Parathyroid adenoma (tissue), 2 donors: ENCODE measurements at regions not wholly inside any gene's neighbourhood (a gene's known extent, or its start where the extent isn't known, plus 50 kb on each side); places are given as distances from the start of the nearest gene placed in this dataset.

Experiments used
- H2AFZ ChIP-seq: fragments of 300-600 bp; sonication (generic); one replicate; pipeline ENCODE4 v1.7.0; 2017; ENCODE audit warnings: antibody characterized with exemption, mild to moderate bottlenecking
- H3K27ac ChIP-seq: fragments of 300-600 bp; sonication (generic); one replicate; pipeline ENCODE4 v1.7.0; 2017
- H3K27me3 ChIP-seq: fragments of 300-600 bp; sonication (generic); one replicate; pipeline ENCODE4 v1.7.0; 2017; ENCODE audit warnings: low read length; ENCODE audit not compliant: control insufficient read depth, insufficient read depth
- H3K36me3 ChIP-seq: fragments of 300-600 bp; sonication (generic); one replicate; pipeline ENCODE4 v1.7.0; 2017; ENCODE audit warnings: low read length; ENCODE audit not compliant: control insufficient read depth, insufficient read depth
- H3K4me1 ChIP-seq: fragments of 300-600 bp; sonication (generic); one replicate; pipeline ENCODE4 v1.7.0; 2017; ENCODE audit warnings: control low read depth
- H3K4me2 ChIP-seq: fragments of 300-600 bp; sonication (generic); one replicate; pipeline ENCODE4 v1.7.0; 2017; ENCODE audit warnings: low read length
- H3K4me3 ChIP-seq: fragments of 300-600 bp; sonication (generic); one replicate; pipeline ENCODE4 v1.7.0; 2017; ENCODE audit warnings: low read depth, low read length
- H3K79me2 ChIP-seq: fragments of 300-600 bp; sonication (generic); one replicate; pipeline ENCODE4 v1.7.0; 2017; ENCODE audit warnings: control low read depth
- H3K9ac ChIP-seq: fragments of 300-600 bp; sonication (generic); one replicate; pipeline ENCODE4 v1.7.0; 2017; ENCODE audit warnings: mild to moderate bottlenecking
- H3K9me3 ChIP-seq: fragments of 300-600 bp; sonication (generic); one replicate; pipeline ENCODE4 v1.7.0; 2017; ENCODE audit warnings: low read length; ENCODE audit not compliant: control insufficient read depth
- TF ChIP-seq, protein P1 (sequence below): fragments of 300-600 bp; sonication (generic); IDR thresholded peaks from one replicate; pipeline ENCODE4 v1.7.0; 2017; ENCODE audit warnings: antibody characterized with exemption, mild to moderate bottlenecking
- donor health status: primary hyperparathyroidism.

DNA sequence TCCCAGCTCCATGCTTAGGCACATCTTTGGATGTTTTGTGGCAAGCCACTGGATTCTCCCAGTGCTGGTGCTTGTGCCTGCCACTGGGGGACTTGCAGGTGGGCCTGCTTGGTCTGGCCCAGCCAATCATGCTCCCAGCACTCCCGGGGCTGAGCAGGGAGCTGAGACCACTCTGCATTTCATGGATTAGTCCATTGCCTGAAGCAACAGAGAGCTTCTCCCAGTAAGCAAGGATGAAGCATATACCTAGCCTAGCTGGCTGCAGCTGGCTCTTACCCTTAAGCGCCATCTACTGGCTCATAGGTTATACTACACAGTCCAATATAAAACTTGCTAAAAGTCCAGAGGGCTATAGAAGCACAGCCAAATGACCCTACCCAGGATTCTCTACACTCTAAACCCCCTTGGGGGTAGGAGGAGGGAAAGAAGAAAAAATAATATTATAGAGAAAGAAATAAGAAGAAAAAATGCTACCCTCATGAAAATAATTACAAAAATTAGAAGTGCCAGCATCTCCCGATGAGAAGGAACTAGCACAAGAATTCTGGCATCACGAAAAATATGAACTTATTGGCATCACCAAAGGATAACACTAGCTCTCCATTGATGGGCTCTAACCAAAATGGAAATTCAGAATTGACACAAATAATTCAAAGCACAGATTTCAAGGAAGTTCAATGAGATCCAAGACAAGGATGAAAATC is 275.3 kb downstream of the C11orf87 start:
- Histone ChIP-seq H3K4me2 (no peak overlapping the region), H3K27ac (no peak overlapping the region)

DNA sequence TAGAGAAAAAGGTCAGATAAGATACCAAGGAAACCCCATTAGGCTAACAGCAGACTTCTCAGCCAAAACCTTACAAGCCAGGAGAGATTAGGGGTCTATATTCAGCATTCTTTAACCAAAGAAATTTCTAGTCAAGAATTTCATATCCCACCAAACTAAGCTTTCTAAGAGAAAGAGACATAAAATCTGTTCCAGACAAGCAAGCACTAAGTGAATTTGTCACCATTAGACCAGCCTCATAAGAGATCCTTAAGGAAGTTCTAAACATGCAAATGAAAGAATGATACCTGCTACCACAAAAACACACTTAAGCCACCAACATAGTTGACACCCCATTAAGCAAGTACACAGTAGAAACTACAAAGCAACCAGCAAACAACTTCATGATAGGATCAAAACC is 276.2 kb downstream of the C11orf87 start:
- Histone ChIP-seq H3K4me2 (no peak overlapping the region), H3K4me1 (no peaks in the 10 kb centered on the region), H3K9ac (no peak overlapping the region), H3K27ac (no peak overlapping the region), H3K27me3 (no peaks in the 10 kb centered on the region), H3K9me3 (no peaks in the 10 kb centered on the region), H3K4me3 (no peak overlapping the region), H2AFZ (no peak overlapping the region), H3K36me3 (no peaks in the 10 kb centered on the region), H3K79me2 (no peaks in the 10 kb centered on the region)
- TF ChIP-seq, protein P1, sequence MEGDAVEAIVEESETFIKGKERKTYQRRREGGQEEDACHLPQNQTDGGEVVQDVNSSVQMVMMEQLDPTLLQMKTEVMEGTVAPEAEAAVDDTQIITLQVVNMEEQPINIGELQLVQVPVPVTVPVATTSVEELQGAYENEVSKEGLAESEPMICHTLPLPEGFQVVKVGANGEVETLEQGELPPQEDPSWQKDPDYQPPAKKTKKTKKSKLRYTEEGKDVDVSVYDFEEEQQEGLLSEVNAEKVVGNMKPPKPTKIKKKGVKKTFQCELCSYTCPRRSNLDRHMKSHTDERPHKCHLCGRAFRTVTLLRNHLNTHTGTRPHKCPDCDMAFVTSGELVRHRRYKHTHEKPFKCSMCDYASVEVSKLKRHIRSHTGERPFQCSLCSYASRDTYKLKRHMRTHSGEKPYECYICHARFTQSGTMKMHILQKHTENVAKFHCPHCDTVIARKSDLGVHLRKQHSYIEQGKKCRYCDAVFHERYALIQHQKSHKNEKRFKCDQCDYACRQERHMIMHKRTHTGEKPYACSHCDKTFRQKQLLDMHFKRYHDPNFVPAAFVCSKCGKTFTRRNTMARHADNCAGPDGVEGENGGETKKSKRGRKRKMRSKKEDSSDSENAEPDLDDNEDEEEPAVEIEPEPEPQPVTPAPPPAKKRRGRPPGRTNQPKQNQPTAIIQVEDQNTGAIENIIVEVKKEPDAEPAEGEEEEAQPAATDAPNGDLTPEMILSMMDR = no peak

More for the DNA sequence above, 275.3 kb downstream of the C11orf87 start:
- Histone ChIP-seq H3K9me3 (no peaks in the 10 kb centered on the region), H3K4me3 (no peak overlapping the region), H3K27me3 (no peaks in the 10 kb centered on the region), H2AFZ (no peak overlapping the region), H3K79me2 (no peaks in the 10 kb centered on the region), H3K4me1 (no peaks in the 10 kb centered on the region), H3K9ac (no peak overlapping the region), H3K36me3 (no peaks in the 10 kb centered on the region)
- TF ChIP-seq, protein P1 = no peak

DNA sequence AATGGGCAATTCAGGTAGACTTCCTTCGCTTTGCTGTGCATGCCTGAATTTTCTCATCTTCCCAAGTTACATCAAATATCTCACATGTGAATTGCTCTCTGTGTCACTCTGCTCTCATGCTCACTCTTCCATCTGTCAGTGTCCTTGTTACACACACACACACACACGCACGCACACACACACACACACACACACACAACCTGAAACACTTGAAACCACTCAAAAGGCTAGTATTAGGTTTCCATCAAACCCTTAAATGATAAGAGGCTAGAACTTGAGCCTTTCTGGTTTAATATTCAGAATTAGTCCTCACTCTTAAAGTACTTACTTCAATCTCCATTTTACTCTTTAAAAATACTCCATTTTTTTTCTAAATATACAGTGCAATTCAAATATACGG is 282.4 kb downstream of the C11orf87 start:
- Histone ChIP-seq H3K36me3 (no peaks in the 10 kb centered on the region), H3K4me1 (no peaks in the 10 kb centered on the region), H3K27me3 (no peaks in the 10 kb centered on the region), H3K4me3 (no peak overlapping the region), H3K27ac (no peak overlapping the region), H3K4me2 (no peak overlapping the region), H3K9me3 (no peaks in the 10 kb centered on the region), H3K9ac (no peak overlapping the region), H2AFZ (no peak overlapping the region), H3K79me2 (no peaks in the 10 kb centered on the region)
- TF ChIP-seq, protein P1 = no peak

DNA sequence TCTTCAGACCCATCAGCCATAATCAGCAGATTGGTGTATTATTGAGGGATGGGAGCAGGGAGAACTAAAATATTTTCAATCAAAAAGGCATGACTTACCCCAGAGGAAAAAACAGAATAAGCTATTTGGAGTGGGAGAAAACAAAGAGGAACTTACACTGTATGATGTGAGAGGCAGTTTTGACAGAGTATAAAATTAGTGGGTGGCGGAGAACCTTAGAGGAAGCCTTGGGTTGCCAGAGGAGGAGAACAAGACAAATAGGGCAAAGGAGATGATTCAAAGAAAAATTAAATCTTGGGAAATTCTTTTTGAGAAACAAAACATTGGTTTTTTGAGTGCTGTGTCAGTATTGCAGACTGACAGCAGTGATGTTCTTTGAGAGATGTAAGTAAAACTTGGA is 285.0 kb downstream of the C11orf87 start:
- no peak overlapping the region for H2AFZ ChIP-seq
- H3K4me1 ChIP-seq = no peaks in the 10 kb centered on the region
- H3K9ac ChIP-seq = no peak overlapping the region
- TF ChIP-seq, protein P1 = no peak
- H3K9me3 ChIP-seq = no peaks in the 10 kb centered on the region
- no peak overlapping the region for H3K4me2 ChIP-seq
- H3K36me3 ChIP-seq = no peaks in the 10 kb centered on the region
- no peaks in the 10 kb centered on the region for H3K79me2 ChIP-seq
- H3K4me3 ChIP-seq = no peak overlapping the region
- no peaks in the 10 kb centered on the region for H3K27me3 ChIP-seq
- no peak overlapping the region for H3K27ac ChIP-seq

DNA sequence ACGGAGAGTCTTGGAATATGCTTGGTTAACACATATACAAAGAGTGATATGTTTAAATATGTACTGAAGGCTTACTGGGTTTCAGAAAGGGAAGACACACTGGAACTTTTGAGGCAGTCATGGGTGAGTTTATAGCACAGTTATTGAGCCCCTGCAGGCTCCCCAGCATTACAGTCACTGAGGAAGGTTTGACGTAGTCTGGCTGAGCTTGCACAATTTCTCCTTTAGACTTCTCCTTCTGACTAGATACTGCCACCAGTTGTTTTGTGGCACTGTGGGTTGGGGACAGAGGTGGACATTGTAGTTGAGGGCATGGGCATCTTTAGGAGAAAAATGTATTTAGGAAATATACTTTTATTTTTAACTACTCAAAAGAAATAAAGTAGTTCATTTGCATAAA is 285.4 kb downstream of the C11orf87 start:
- no peaks in the 10 kb centered on the region for H3K36me3 ChIP-seq
- TF ChIP-seq, protein P1 = no peak
- H3K4me2 ChIP-seq = no peak overlapping the region
- H2AFZ ChIP-seq = no peak overlapping the region
- H3K4me3 ChIP-seq = no peak overlapping the region
- no peaks in the 10 kb centered on the region for H3K79me2 ChIP-seq
- H3K27ac ChIP-seq = no peak overlapping the region
- no peak overlapping the region for H3K9ac ChIP-seq
- H3K27me3 ChIP-seq = no peaks in the 10 kb centered on the region
- no peaks in the 10 kb centered on the region for H3K4me1 ChIP-seq
- H3K9me3 ChIP-seq = no peaks in the 10 kb centered on the region
